ENCODE measurements at regions not wholly inside any gene's neighbourhood (a gene's known extent, or its start where the extent isn't known, plus 50 kb on each side); places are given as distances from the start of the nearest gene placed in this dataset.

GRCh38 chr1:53408755-53409129, 50.5 kb upstream of the DMRTB1 start:
- no peak overlapping the region for H3K27ac Mint-ChIP-seq (ENCODE audit: low read depth, unreplicated experiment)
- intact Hi-C loops (cut with micrococcal nuclease) = no loop called here
- DNase-seq (ENCODE audit: unreplicated experiment) = no peak
- no peaks in the 10 kb centered on the region for H3K9me3 Mint-ChIP-seq (ENCODE audit: unreplicated experiment)
- H3K27me3 Mint-ChIP-seq (ENCODE audit: insufficient read depth, unreplicated experiment) = peaks cover 19% of the 10 kb centered on the region
- BruUV-seq (replicated peaks) = no TSS peak
- POLR2A ChIA-PET = interaction anchor here (0.5 kb wide), 1 partner anchor 55 kb away, joined by 3 read pairs; no protein-coding TSS in a partner anchor
- peaks cover 13% of the 10 kb centered on the region for H3K36me3 Mint-ChIP-seq (ENCODE audit: insufficient read depth, unreplicated experiment)
- no peak overlapping the region for H3K4me3 Mint-ChIP-seq (ENCODE audit: unreplicated experiment)
- no peak for TF ChIP-seq CTCF (IDR thresholded peaks at IDR 0.05; ENCODE audit: unreplicated experiment)
- peaks cover 19% of the 10 kb centered on the region for H3K4me1 Mint-ChIP-seq (ENCODE audit: insufficient read depth, unreplicated experiment)
- CTCF ChIA-PET = interaction anchor here (0.6 to 2.1 kb wide), 4 partner anchors 17 to 130 kb away, joined by 3 to 15 read pairs (median 5); no protein-coding TSS in a partner anchor

GRCh38 chr1:53409233-53409632, 50.0 kb upstream of the DMRTB1 start:
- Mint-ChIP-seq H3K4me1 (ENCODE audit: insufficient read depth, unreplicated experiment) (peaks cover 23% of the 10 kb centered on the region), H3K27me3 (ENCODE audit: insufficient read depth, unreplicated experiment) (peaks cover 19% of the 10 kb centered on the region), H3K36me3 (ENCODE audit: insufficient read depth, unreplicated experiment) (peaks cover 13% of the 10 kb centered on the region), H3K4me3 (ENCODE audit: unreplicated experiment) (no peak overlapping the region), H3K27ac (ENCODE audit: low read depth, unreplicated experiment) (no peak overlapping the region), H3K9me3 (ENCODE audit: unreplicated experiment) (no peaks in the 10 kb centered on the region)
- POLR2A ChIA-PET = interaction anchor here (0.5 kb wide), 1 partner anchor 56 kb away, joined by 3 read pairs; no protein-coding TSS in a partner anchor
- intact Hi-C loops (cut with micrococcal nuclease) = no loop called here
- no peak for DNase-seq (ENCODE audit: unreplicated experiment)
- BruUV-seq (replicated peaks) = no TSS peak
- no peak for TF ChIP-seq CTCF (IDR thresholded peaks at IDR 0.05; ENCODE audit: unreplicated experiment)
- CTCF ChIA-PET = interaction anchor here (0.6 to 2.1 kb wide), 3 partner anchors 17 to 130 kb away, joined by 3 to 15 read pairs (median 6); no protein-coding TSS in a partner anchor
